ENCODE measurements at regions not wholly inside any gene's neighbourhood (a gene's known extent, or its start where the extent isn't known, plus 50 kb on each side); places are given as distances from the start of the nearest gene placed in this dataset.

DNA sequence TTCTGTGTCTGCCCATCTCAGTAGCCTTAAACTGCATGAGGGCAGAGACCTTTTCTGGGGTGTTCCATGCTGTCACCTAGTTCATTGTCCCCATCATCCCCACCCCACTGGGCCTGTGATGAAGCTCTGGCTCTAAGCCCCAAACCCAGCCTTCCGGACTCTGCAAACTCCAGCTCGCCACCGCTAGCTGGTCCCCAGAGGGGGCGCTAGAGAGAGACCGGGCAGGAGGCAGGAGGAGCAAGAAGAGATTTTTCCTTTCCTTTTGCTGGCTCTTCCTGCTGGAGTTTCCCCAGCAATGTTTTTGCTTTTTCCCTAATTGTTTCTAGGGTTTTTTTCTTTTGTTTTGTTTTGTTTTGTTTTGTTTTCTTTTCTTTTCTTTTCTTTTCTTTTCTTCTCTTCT lies 234.4 kb downstream of the TEX36 start:
- TF ChIP-seq, protein P1, sequence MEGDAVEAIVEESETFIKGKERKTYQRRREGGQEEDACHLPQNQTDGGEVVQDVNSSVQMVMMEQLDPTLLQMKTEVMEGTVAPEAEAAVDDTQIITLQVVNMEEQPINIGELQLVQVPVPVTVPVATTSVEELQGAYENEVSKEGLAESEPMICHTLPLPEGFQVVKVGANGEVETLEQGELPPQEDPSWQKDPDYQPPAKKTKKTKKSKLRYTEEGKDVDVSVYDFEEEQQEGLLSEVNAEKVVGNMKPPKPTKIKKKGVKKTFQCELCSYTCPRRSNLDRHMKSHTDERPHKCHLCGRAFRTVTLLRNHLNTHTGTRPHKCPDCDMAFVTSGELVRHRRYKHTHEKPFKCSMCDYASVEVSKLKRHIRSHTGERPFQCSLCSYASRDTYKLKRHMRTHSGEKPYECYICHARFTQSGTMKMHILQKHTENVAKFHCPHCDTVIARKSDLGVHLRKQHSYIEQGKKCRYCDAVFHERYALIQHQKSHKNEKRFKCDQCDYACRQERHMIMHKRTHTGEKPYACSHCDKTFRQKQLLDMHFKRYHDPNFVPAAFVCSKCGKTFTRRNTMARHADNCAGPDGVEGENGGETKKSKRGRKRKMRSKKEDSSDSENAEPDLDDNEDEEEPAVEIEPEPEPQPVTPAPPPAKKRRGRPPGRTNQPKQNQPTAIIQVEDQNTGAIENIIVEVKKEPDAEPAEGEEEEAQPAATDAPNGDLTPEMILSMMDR (IDR thresholded peaks at IDR 0.05): peak in 2 of 4 donors; percentile 12 to 30
- TF ChIP-seq POLR2A (IDR thresholded peaks at IDR 0.05): no peak

Data from right lobe of liver (tissue), 4 donors.